Neural progenitor cell (in vitro differentiated cells): ENCODE measurements at regions not wholly inside any gene's neighbourhood (a gene's known extent, or its start where the extent isn't known, plus 50 kb on each side); places are given as distances from the start of the nearest gene placed in this dataset.

ENCODE experiments used
- DNase-seq: peaks from one replicate; pipeline ENCODE4 v3.0.0-alpha.2; 2016; ENCODE audit warnings: low spot score
- H2AFZ ChIP-seq: fragments of 200-600 bp; sonication (generic); replicated peaks from 2 replicates; pipeline ENCODE4 v1.6.1; 2016; ENCODE audit warnings: antibody characterized with exemption
- H3F3A ChIP-seq: fragments of 200-600 bp; sonication (generic); 2 replicates; pipeline ENCODE4 v1.6.1; 2016; ENCODE audit warnings: antibody characterized with exemption, low read depth
- H3K27ac ChIP-seq: fragments of 200-600 bp; sonication (generic); 2 replicates; pipeline ENCODE4 v1.5.1; 2016; ENCODE audit warnings: mild to moderate bottlenecking
- H3K27me3 ChIP-seq: fragments of 200-600 bp; sonication (generic); 2 replicates; pipeline ENCODE4 v1.6.1; 2016; ENCODE audit warnings: mild to moderate bottlenecking, moderate library complexity
- H3K36me3 ChIP-seq: fragments of 200-600 bp; sonication (generic); 2 replicates; pipeline ENCODE4 v1.5.1; 2016
- H3K4me1 ChIP-seq: fragments of 200-600 bp; sonication (generic); 2 replicates; pipeline ENCODE4 v1.6.1; 2016; ENCODE audit warnings: mixed run types
- H3K4me2 ChIP-seq: fragments of 200-600 bp; sonication (generic); 2 replicates; pipeline ENCODE4 v1.6.1; 2016
- H3K4me3 ChIP-seq: fragments of 200-600 bp; sonication (generic); 2 replicates; pipeline ENCODE4 v1.5.1; 2016
- H3K79me2 ChIP-seq: fragments of 200-600 bp; sonication (generic); 2 replicates; pipeline ENCODE4 v1.6.1; 2016; ENCODE audit warnings: low read depth
- H3K9ac ChIP-seq: fragments of 200-600 bp; sonication (generic); 2 replicates; pipeline ENCODE4 v1.6.1; 2016
- H3K9me3 ChIP-seq: fragments of 200-600 bp; sonication (generic); 2 replicates; pipeline ENCODE4 v1.5.1; 2016; ENCODE audit warnings: low read depth
- H4K20me1 ChIP-seq: fragments of 200-600 bp; sonication (generic); 2 replicates; pipeline ENCODE4 v1.6.1; 2016; ENCODE audit warnings: low read depth
- H3K27ac Mint-ChIP-seq: 3 replicates; pipeline ENCODE4 v1.8.0; 2021; ENCODE audit warnings: mixed read lengths
- H3K27me3 Mint-ChIP-seq: 2 replicates; pipeline ENCODE4 v1.8.0; 2022; ENCODE audit warnings: low read depth, mild to moderate bottlenecking, inconsistent platforms, moderate library complexity, mixed read lengths; ENCODE audit not compliant: insufficient read depth
- H3K36me3 Mint-ChIP-seq: 3 replicates; pipeline ENCODE4 v1.8.0; 2021; ENCODE audit warnings: mixed read lengths
- H3K4me1 Mint-ChIP-seq: 3 replicates; pipeline ENCODE4 v1.8.0; 2021; ENCODE audit warnings: mixed read lengths
- H3K4me3 Mint-ChIP-seq: 3 replicates; pipeline ENCODE4 v1.8.0; 2021; ENCODE audit warnings: mild to moderate bottlenecking, moderate library complexity, mixed read lengths
- H3K9me3 Mint-ChIP-seq: 3 replicates; pipeline ENCODE4 v1.8.0; 2020; ENCODE audit warnings: mixed read lengths
- CTCF ChIP-seq: fragments of 200-600 bp; sonication (generic); IDR thresholded peaks from 2 replicates; pipeline ENCODE4 v1.5.1; 2017; ENCODE audit warnings: antibody characterized with exemption, mild to moderate bottlenecking
- EZH2 ChIP-seq: fragments of 200-600 bp; sonication (generic); IDR thresholded peaks from 2 replicates; pipeline ENCODE4 v1.6.1; 2017; ENCODE audit warnings: antibody characterized with exemption, mild to moderate bottlenecking, moderate library complexity
- EZH2phosphoT487 ChIP-seq: fragments of 200-600 bp; sonication (generic); IDR thresholded peaks from 2 replicates; pipeline ENCODE4 v1.6.1; 2017; ENCODE audit warnings: antibody characterized with exemption

GRCh38 chr7:145899938-145900337 is 216.7 kb upstream of the CNTNAP2 start:
- H3K9me3 Mint-ChIP-seq = peaks cover 4% of the 10 kb centered on the region
- no peaks in the 10 kb centered on the region for H3K4me1 Mint-ChIP-seq
- Histone ChIP-seq H3K4me2 (no peak overlapping the region), H3K4me3 (no peak overlapping the region), H3F3A (no peaks in the 10 kb centered on the region), H3K27ac (no peak overlapping the region), H3K79me2 (no peaks in the 10 kb centered on the region), H3K9me3 (no peaks in the 10 kb centered on the region), H3K27me3 (no peaks in the 10 kb centered on the region), H4K20me1 (no peaks in the 10 kb centered on the region), H3K4me1 (no peaks in the 10 kb centered on the region), H3K36me3 (no peaks in the 10 kb centered on the region), H2AFZ (no peak overlapping the region), H3K9ac (no peak overlapping the region)
- no peak for TF ChIP-seq CTCF
- TF ChIP-seq EZH2 = no peak
- no peak for TF ChIP-seq EZH2phosphoT487
- no peak for DNase-seq
- H3K4me3 Mint-ChIP-seq = no peak overlapping the region
- no peak overlapping the region for H3K27ac Mint-ChIP-seq
- no peaks in the 10 kb centered on the region for H3K36me3 Mint-ChIP-seq
- no peaks in the 10 kb centered on the region for H3K27me3 Mint-ChIP-seq

- TF ChIP-seq EZH2phosphoT487 (no peak), CTCF (no peak), EZH2 (no peak)
- Histone ChIP-seq H3K36me3 (no peaks in the 10 kb centered on the region), H3F3A (no peaks in the 10 kb centered on the region), H4K20me1 (no peaks in the 10 kb centered on the region), H3K27me3 (no peaks in the 10 kb centered on the region), H3K4me3 (no peak overlapping the region), H2AFZ (no peak overlapping the region), H3K79me2 (no peaks in the 10 kb centered on the region), H3K27ac (no peak overlapping the region), H3K9ac (no peak overlapping the region), H3K4me2 (no peak overlapping the region), H3K4me1 (no peaks in the 10 kb centered on the region), H3K9me3 (no peaks in the 10 kb centered on the region)
- Mint-ChIP-seq H3K4me1 (no peaks in the 10 kb centered on the region), H3K27me3 (no peaks in the 10 kb centered on the region), H3K4me3 (no peak overlapping the region), H3K27ac (no peak overlapping the region), H3K9me3 (no peaks in the 10 kb centered on the region), H3K36me3 (no peaks in the 10 kb centered on the region)
- DNase-seq = no peak
These were observed 222.6 kb upstream of the CNTNAP2 start for GRCh38 chr7:145893925-145894535.

- Histone ChIP-seq H3K36me3 (no peaks in the 10 kb centered on the region), H3K9me3 (no peaks in the 10 kb centered on the region), H3K27ac (no peak overlapping the region), H3K27me3 (no peaks in the 10 kb centered on the region), H3F3A (no peaks in the 10 kb centered on the region), H3K79me2 (no peaks in the 10 kb centered on the region), H3K4me3 (no peak overlapping the region), H4K20me1 (no peaks in the 10 kb centered on the region), H3K4me1 (no peaks in the 10 kb centered on the region), H2AFZ (no peak overlapping the region), H3K4me2 (no peak overlapping the region), H3K9ac (no peak overlapping the region)
- Mint-ChIP-seq H3K4me1 (no peaks in the 10 kb centered on the region), H3K27ac (no peak overlapping the region), H3K27me3 (no peaks in the 10 kb centered on the region), H3K36me3 (no peaks in the 10 kb centered on the region), H3K4me3 (no peak overlapping the region), H3K9me3 (no peaks in the 10 kb centered on the region)
- no peak for TF ChIP-seq EZH2phosphoT487
- TF ChIP-seq CTCF = no peak
- TF ChIP-seq EZH2 = no peak
- no peak for DNase-seq
These were observed 231.7 kb upstream of the CNTNAP2 start for GRCh38 chr7:145884716-145885514.
